ENCODE measurements at regions not wholly inside any gene's neighbourhood (a gene's known extent, or its start where the extent isn't known, plus 50 kb on each side); places are given as distances from the start of the nearest gene placed in this dataset.

GRCh38 chr2:145169285-145169684, 649.4 kb upstream of the ZEB2 start:
- Histone ChIP-seq H3K4me1 (peaks cover 0 to 5% (median 0%) of the 10 kb centered on the region in 10 experiments; a peak in 1 of 20 replicates), H3K4me2 (no peak overlapping the region), H3K27me3 (no peaks in the 10 kb centered on the region), H3K9me3 (replicated peaks in 1 of 11) (no peaks in the 10 kb centered on the region), H3K36me3 (no peaks in the 10 kb centered on the region), H3K4me3 (no peak overlapping the region), H4K20me1 (no peaks in the 10 kb centered on the region), H3K9ac (no peak overlapping the region), H3K27ac (no peak overlapping the region)
- TF ChIP-seq Cebpa-rat (IDR thresholded peaks at IDR 0.05) = no peak

DNA sequence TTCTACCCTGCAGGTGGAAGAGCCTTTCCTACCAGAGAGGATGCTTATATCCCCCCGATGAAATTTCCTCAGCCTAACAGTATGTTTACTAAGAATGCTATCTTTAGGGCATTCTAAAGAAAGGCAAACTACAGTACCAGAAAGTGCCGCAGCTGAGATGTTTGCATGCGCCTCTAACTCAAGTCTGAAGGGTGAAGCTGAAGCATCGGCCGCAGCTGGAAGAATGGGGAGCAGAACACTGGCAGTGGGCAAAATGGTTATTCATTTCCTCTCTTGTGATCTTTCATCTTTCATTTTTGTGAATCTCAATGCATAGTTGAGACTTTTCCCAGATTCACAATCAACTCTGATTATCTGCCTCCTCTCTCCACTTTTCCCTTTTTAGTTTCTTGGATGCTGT, 648.2 kb upstream of the ZEB2 start:
- no peak overlapping the region for H3K27ac ChIP-seq
- H3K4me3 ChIP-seq = no peak overlapping the region
- no peaks in the 10 kb centered on the region for H3K36me3 ChIP-seq
- H4K20me1 ChIP-seq = no peaks in the 10 kb centered on the region
- no peak overlapping the region for H3K9ac ChIP-seq
- no peaks in the 10 kb centered on the region for H3K27me3 ChIP-seq
- H3K4me2 ChIP-seq = no peak overlapping the region
- no peak for TF ChIP-seq Cebpa-rat (IDR thresholded peaks at IDR 0.05)
- peaks cover 0 to 5% (median 0%) of the 10 kb centered on the region in 10 experiments; a peak in 1 of 20 replicates for H3K4me1 ChIP-seq
- no peaks in the 10 kb centered on the region for H3K9me3 ChIP-seq (replicated peaks in 1 of 11)

GRCh38 chr2:145166731-145167302, 646.9 kb upstream of the ZEB2 start:
- Histone ChIP-seq H3K36me3 (no peaks in the 10 kb centered on the region), H3K9ac (no peak overlapping the region), H3K9me3 (replicated peaks in 1 of 11) (peaks cover 0 to 5% (median 0%) of the 10 kb centered on the region in 11 experiments; a peak in 1 of 22 replicates), H3K27ac (no peak overlapping the region), H3K27me3 (no peaks in the 10 kb centered on the region), H3K4me1 (peaks cover 0 to 5% (median 0%) of the 10 kb centered on the region in 10 experiments; a peak in 1 of 20 replicates), H3K4me3 (no peak overlapping the region), H4K20me1 (no peaks in the 10 kb centered on the region), H3K4me2 (no peak overlapping the region)
- no peak for TF ChIP-seq Cebpa-rat (IDR thresholded peaks at IDR 0.05)

DNA sequence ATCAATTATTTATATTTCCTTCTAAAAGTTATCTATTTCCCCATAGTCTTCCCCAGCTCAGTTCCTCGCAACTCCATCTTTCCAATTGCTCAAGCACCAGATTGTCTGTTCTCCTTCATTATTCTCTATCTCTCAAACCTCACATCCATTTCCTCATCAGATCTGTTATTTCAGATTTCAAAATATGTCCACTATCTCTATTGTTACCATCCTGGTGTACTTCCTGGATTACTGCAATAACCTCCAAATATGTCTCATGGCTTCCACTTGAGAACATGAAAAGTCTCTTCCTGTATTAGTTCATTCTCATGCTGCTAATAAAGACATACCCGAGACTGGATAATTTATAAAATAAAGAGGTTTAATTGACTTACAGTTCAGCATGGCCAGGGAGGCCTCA, 641.7 kb upstream of the ZEB2 start:
- peaks cover 0 to 12% (median 0%) of the 10 kb centered on the region in 11 experiments; a peak in 2 of 22 replicates for H3K9me3 ChIP-seq (replicated peaks in 1 of 11)
- no peaks in the 10 kb centered on the region for H3K27me3 ChIP-seq
- H4K20me1 ChIP-seq = no peaks in the 10 kb centered on the region
- no peaks in the 10 kb centered on the region for H3K36me3 ChIP-seq
- no peak overlapping the region for H3K27ac ChIP-seq
- H3K4me2 ChIP-seq = no peak overlapping the region
- no peaks in the 10 kb centered on the region for H3K4me1 ChIP-seq
- no peak overlapping the region for H3K9ac ChIP-seq
- TF ChIP-seq Cebpa-rat (IDR thresholded peaks at IDR 0.05) = no peak
- H3K4me3 ChIP-seq = no peak overlapping the region

DNA sequence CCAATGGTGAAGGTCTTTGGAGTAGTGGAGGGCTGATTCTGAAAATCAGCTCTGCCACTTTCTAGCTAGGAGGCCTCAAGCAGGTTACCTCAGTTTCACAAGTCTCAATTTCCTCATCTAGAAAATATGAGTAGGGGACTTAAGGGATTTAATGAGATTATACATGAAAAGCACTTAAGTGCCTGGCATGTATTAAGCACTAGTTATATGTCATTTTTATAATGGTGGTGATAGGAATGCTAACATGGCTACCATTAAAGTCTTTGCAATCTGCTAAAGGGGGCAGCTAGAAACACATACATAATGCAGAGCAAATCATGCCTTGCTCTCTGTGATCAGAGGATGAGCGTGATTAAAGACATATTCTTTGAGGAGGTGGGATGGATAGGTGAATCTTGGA, 640.9 kb upstream of the ZEB2 start:
- Histone ChIP-seq H3K9ac (no peak overlapping the region), H3K27me3 (no peaks in the 10 kb centered on the region), H3K4me2 (no peak overlapping the region), H4K20me1 (no peaks in the 10 kb centered on the region), H3K9me3 (replicated peaks in 1 of 11) (peaks cover 0 to 12% (median 0%) of the 10 kb centered on the region in 11 experiments; a peak in 2 of 22 replicates), H3K27ac (no peak overlapping the region), H3K36me3 (no peaks in the 10 kb centered on the region), H3K4me1 (no peaks in the 10 kb centered on the region), H3K4me3 (no peak overlapping the region)
- TF ChIP-seq Cebpa-rat (IDR thresholded peaks at IDR 0.05) = no peak

GRCh38 chr2:145159676-145160075, 639.8 kb upstream of the ZEB2 start:
- H3K4me3 ChIP-seq = no peak overlapping the region
- H4K20me1 ChIP-seq = no peaks in the 10 kb centered on the region
- H3K4me2 ChIP-seq = no peak overlapping the region
- no peak overlapping the region for H3K9ac ChIP-seq
- no peak for TF ChIP-seq Cebpa-rat (IDR thresholded peaks at IDR 0.05)
- H3K27ac ChIP-seq = no peak overlapping the region
- peaks cover 0 to 12% (median 0%) of the 10 kb centered on the region in 11 experiments; a peak in 2 of 22 replicates for H3K9me3 ChIP-seq (replicated peaks in 1 of 11)
- H3K27me3 ChIP-seq = no peaks in the 10 kb centered on the region
- no peaks in the 10 kb centered on the region for H3K4me1 ChIP-seq
- no peaks in the 10 kb centered on the region for H3K36me3 ChIP-seq

DNA sequence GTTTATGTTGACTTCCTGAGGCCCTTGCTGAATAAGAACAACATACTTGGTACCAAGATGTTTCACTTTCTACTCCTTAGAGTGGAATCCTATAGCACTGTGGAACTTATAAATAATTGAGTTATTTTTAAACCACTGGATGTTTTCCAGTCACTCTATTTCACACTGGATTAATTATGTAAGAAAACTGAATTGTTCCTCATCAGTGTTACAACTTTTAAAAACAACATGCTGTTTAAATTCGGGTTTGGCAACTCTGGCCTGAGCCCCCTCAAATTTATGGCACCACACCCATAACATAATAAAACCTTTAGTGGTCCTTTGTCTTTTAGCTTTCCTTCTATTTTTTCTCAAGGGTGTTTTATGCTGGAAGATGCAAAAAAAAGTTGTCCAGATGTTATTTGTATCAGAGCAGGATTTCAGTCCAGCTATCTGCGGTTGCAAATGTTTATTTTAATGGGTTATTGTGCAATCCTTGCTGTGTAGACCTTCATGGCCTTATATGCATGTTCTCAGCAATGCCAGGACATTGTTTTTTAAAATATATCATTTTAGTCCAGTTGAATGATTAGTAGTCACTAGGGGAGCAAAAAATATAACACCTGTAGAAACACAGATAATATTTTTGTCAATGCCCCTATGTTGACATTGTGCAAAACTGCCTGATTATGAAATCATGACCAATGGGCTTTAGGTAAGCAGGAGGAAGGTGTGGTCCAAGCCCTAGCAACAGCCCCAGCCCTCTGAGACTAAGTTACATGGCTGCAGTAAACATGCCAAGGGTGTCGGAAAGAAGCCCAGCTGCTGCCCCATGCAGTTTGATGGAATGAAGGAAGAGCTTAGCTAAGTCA, 638.0 kb upstream of the ZEB2 start:
- peaks cover 0 to 12% (median 0%) of the 10 kb centered on the region in 11 experiments; a peak in 4 of 22 replicates for H3K9me3 ChIP-seq (replicated peaks in 1 of 11)
- no peaks in the 10 kb centered on the region for H3K27me3 ChIP-seq
- H4K20me1 ChIP-seq = no peaks in the 10 kb centered on the region
- TF ChIP-seq Cebpa-rat (IDR thresholded peaks at IDR 0.05) = peak in 2 of 11 experiments; percentile 13 to 45; a peak in 4 of 22 replicates
- no peak overlapping the region for H3K27ac ChIP-seq
- no peaks in the 10 kb centered on the region for H3K36me3 ChIP-seq
- H3K4me1 ChIP-seq = no peaks in the 10 kb centered on the region
- H3K9ac ChIP-seq = no peak overlapping the region
- no peak overlapping the region for H3K4me2 ChIP-seq
- no peak overlapping the region for H3K4me3 ChIP-seq

- no peak overlapping the region for H3K27ac ChIP-seq
- H3K4me1 ChIP-seq = no peaks in the 10 kb centered on the region
- no peak overlapping the region for H3K4me2 ChIP-seq
- H4K20me1 ChIP-seq = no peaks in the 10 kb centered on the region
- H3K27me3 ChIP-seq = no peaks in the 10 kb centered on the region
- no peak overlapping the region for H3K4me3 ChIP-seq
- H3K9me3 ChIP-seq (replicated peaks in 1 of 11) = peaks cover 0 to 17% (median 0%) of the 10 kb centered on the region in 11 experiments; a peak in 6 of 22 replicates
- no peak for TF ChIP-seq Cebpa-rat (IDR thresholded peaks at IDR 0.05)
- no peaks in the 10 kb centered on the region for H3K36me3 ChIP-seq
- H3K9ac ChIP-seq = no peak overlapping the region
Observed at GRCh38 chr2:145157036-145157675, 637.2 kb upstream of the ZEB2 start.

DNA sequence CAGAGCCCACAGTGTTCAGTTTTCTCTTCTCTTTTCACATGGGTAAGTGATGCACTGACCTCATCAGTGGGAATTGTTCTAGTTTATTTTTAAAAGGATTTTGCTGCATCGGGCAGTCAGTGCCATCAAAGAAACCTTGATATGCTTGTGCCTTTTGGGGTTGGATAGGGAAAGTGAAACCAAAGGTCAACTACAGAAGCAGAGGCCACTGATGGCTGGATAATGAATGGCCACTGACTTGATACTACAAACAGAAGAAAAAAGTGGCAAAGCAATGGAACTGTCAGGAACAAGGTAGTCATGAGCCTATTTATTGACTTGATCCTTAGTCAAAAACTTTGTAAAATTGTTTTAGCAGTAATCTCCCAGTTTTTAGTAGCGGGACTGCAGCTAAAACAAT, 636.3 kb upstream of the ZEB2 start:
- Histone ChIP-seq H3K27me3 (no peaks in the 10 kb centered on the region), H3K36me3 (no peaks in the 10 kb centered on the region), H3K27ac (no peak overlapping the region), H3K4me3 (no peak overlapping the region), H4K20me1 (no peaks in the 10 kb centered on the region), H3K9me3 (replicated peaks in 1 of 11) (peaks cover 0 to 15% (median 0%) of the 10 kb centered on the region in 11 experiments; a peak in 7 of 22 replicates), H3K9ac (no peak overlapping the region), H3K4me2 (no peak overlapping the region), H3K4me1 (no peaks in the 10 kb centered on the region)
- no peak for TF ChIP-seq Cebpa-rat (IDR thresholded peaks at IDR 0.05)
